ENCODE measurements at regions not wholly inside any gene's neighbourhood (a gene's known extent, or its start where the extent isn't known, plus 50 kb on each side); places are given as distances from the start of the nearest gene placed in this dataset.

DNA sequence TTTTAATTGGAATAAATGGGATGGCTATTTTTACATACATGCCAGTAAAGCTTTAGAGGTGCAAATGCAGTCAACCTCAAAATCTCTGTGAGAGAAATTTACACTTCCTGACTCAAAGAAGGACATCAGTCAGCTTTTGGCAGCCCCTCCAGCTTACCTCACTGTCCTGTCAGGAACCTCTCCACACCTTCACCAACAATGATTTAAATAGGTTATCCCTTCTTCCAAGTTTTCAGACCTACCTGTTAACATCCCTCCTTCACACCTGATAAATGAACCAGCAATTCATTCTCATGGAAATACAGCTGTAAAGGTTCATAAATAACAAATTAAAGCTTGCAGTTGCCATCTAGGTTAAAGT is 286.1 kb downstream of the SHOX2 start:
- ATAC-seq = no peak
- no peak for TF ChIP-seq POU6F1 (CRISPR knock-in tag; IDR thresholded peaks at IDR 0.05; ENCODE audit: borderline replicate concordance, low read depth)
- TF ChIP-seq ZFP3 (CRISPR knock-in tag; IDR thresholded peaks at IDR 0.05) = no peak
- no peak for TF ChIP-seq ISL1 (CRISPR knock-in tag; IDR thresholded peaks at IDR 0.05)
- TF ChIP-seq BACH2 (CRISPR knock-in tag; IDR thresholded peaks at IDR 0.05; ENCODE audit: borderline replicate concordance) = no peak
- TF ChIP-seq CSDC2 (CRISPR knock-in tag; IDR thresholded peaks at IDR 0.05) = no peak
- no peak for TF ChIP-seq ZNF565 (CRISPR knock-in tag; conservative IDR thresholded peaks at IDR 0.05; ENCODE audit: low read depth)
- no peak for TF ChIP-seq TOX (CRISPR knock-in tag; IDR thresholded peaks at IDR 0.05; ENCODE audit: borderline replicate concordance)
- TF ChIP-seq, protein P1, sequence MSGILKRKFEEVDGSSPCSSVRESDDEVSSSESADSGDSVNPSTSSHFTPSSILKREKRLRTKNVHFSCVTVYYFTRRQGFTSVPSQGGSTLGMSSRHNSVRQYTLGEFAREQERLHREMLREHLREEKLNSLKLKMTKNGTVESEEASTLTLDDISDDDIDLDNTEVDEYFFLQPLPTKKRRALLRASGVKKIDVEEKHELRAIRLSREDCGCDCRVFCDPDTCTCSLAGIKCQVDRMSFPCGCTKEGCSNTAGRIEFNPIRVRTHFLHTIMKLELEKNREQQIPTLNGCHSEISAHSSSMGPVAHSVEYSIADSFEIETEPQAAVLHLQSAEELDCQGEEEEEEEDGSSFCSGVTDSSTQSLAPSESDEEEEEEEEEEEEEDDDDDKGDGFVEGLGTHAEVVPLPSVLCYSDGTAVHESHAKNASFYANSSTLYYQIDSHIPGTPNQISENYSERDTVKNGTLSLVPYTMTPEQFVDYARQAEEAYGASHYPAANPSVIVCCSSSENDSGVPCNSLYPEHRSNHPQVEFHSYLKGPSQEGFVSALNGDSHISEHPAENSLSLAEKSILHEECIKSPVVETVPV (CRISPR knock-in tag; IDR thresholded peaks at IDR 0.05) = no peak
- TF ChIP-seq ZNF8 (CRISPR knock-in tag; IDR thresholded peaks at IDR 0.05) = no peak
- no peak for TF ChIP-seq ESRRG (CRISPR knock-in tag; IDR thresholded peaks at IDR 0.05)
- TF ChIP-seq OSR1 (CRISPR knock-in tag; IDR thresholded peaks at IDR 0.05) = no peak
- no peak for TF ChIP-seq PATZ1 (CRISPR knock-in tag; IDR thresholded peaks at IDR 0.05; ENCODE audit: borderline replicate concordance)
- TF ChIP-seq ZC3H10 (CRISPR knock-in tag; IDR thresholded peaks at IDR 0.05) = no peak
- TF ChIP-seq GLIS3 (CRISPR knock-in tag; IDR thresholded peaks at IDR 0.05) = no peak
- no peak for TF ChIP-seq TCF4 (CRISPR knock-in tag; IDR thresholded peaks at IDR 0.05; ENCODE audit: borderline replicate concordance)
- TF ChIP-seq ARNTL (CRISPR knock-in tag; IDR thresholded peaks at IDR 0.05; ENCODE audit: borderline replicate concordance, low read depth) = no peak
- no peak for TF ChIP-seq PPARA (CRISPR knock-in tag; IDR thresholded peaks at IDR 0.05; ENCODE audit: borderline replicate concordance)

DNA sequence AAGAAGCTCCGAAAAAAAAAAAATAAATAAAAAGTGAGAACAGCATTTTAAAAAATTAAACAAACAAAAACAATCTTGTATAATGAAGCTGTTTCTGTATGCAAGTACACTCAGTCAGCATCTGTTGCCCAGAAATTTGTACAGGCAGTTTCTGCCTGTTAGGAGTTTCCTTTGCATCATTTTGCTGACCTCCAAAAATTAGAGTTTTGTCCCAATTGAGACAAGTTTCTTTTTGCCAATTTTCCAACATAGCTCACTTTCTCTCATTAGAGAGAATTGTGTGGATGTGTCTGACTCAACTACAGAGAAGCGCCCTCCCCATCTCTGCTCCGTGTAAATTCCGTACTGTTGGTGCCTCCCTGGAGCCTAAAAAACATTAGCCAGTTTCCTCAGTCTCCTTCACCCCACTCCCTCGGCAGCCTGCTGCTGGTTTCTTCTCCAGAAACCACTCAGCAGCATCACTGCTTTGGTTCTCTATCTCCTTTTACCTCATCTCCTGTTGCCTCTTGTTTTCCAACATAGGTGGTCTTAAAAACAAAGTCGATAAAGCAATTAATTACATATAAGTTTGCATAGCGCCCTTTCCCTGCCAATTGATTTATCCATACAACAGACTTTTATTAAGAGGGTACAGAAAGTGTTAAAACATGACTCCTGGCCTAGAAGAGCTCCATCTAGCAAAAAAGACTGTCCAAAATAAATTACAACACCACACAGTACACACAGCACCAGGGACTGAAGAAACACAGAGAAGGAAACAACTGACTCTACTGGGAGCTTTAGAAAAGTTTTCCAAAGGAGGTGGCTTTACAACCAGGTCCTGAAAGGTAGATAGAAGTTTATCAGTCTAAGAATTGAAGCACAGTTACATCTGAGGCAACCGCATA is 286.7 kb downstream of the SHOX2 start:
- no peak for ATAC-seq
- TF ChIP-seq, protein P1 (CRISPR knock-in tag; IDR thresholded peaks at IDR 0.05) = no peak
- TF ChIP-seq ARNTL (CRISPR knock-in tag; IDR thresholded peaks at IDR 0.05; ENCODE audit: borderline replicate concordance, low read depth) (no peak), CREB5 (CRISPR knock-in tag; IDR thresholded peaks at IDR 0.05; ENCODE audit: low read depth) (no peak), ZFP3 (CRISPR knock-in tag; IDR thresholded peaks at IDR 0.05) (no peak), ISL1 (CRISPR knock-in tag; IDR thresholded peaks at IDR 0.05) (no peak), ZNF70 (CRISPR knock-in tag; IDR thresholded peaks at IDR 0.05) (no peak), TCF4 (CRISPR knock-in tag; IDR thresholded peaks at IDR 0.05; ENCODE audit: borderline replicate concordance) (no peak), POU6F1 (CRISPR knock-in tag; IDR thresholded peaks at IDR 0.05; ENCODE audit: borderline replicate concordance, low read depth) (no peak), ZC3H10 (CRISPR knock-in tag; IDR thresholded peaks at IDR 0.05) (no peak), ESRRG (CRISPR knock-in tag; IDR thresholded peaks at IDR 0.05) (no peak), CSDC2 (CRISPR knock-in tag; IDR thresholded peaks at IDR 0.05) (no peak), BACH2 (CRISPR knock-in tag; IDR thresholded peaks at IDR 0.05; ENCODE audit: borderline replicate concordance) (no peak), ZNF8 (CRISPR knock-in tag; IDR thresholded peaks at IDR 0.05) (no peak)
